CD4-positive, CD25-positive, alpha-beta regulatory T cell (primary cell): ENCODE measurements at regions not wholly inside any gene's neighbourhood (a gene's known extent, or its start where the extent isn't known, plus 50 kb on each side); places are given as distances from the start of the nearest gene placed in this dataset.

Source experiments
- ATAC-seq, 2 donors: fragments of 150-1000 bp; cut with Tn5 transposase; one replicate each; pipeline ENCODE4 v1.10.0; 2021; ENCODE audit warnings: low read depth in 2 of 2, moderate number of reproducible peaks in 2 of 2, moderate library complexity in 1 of 2
- DNase-seq, 3 donors: peaks; one replicate each; pipeline versions ENCODE4 v3.0.0 to v3.0.0-alpha.2; 2012 to 2022; ENCODE audit warnings: mixed read lengths in 1 of 3
- H3K27ac ChIP-seq: one replicate; pipeline ENCODE4 v1.7.0; 2013; ENCODE audit warnings: mild to moderate bottlenecking, low read length; ENCODE audit not compliant: insufficient read depth, poor library complexity, severe bottlenecking
- H3K27me3 ChIP-seq: one replicate; pipeline ENCODE4 v1.7.0; 2013; ENCODE audit warnings: low read length; ENCODE audit not compliant: control insufficient read depth, insufficient read depth
- H3K36me3 ChIP-seq: one replicate; pipeline ENCODE4 v1.7.0; 2013; ENCODE audit warnings: mild to moderate bottlenecking, low read length, moderate library complexity; ENCODE audit not compliant: control insufficient read depth, insufficient read depth
- H3K4me1 ChIP-seq: 2 replicates; pipeline ENCODE4 v1.7.0; 2013; ENCODE audit warnings: mild to moderate bottlenecking, low read length; ENCODE audit not compliant: insufficient read depth, control insufficient read depth, poor library complexity, severe bottlenecking
- H3K4me3 ChIP-seq: one replicate; pipeline ENCODE4 v1.7.0; 2013; ENCODE audit warnings: low read depth, mild to moderate bottlenecking, low read length, moderate library complexity
- H3K9me3 ChIP-seq, 2 experiments: 1 replicate in 1 of 2; 2 replicates in 1 of 2; pipeline ENCODE4 v1.7.0; 2013; ENCODE audit warnings: low read length in 2 of 2, mild to moderate bottlenecking in 1 of 2, moderate library complexity in 1 of 2; ENCODE audit not compliant: control insufficient read depth in 2 of 2
- H3K27ac Mint-ChIP-seq, 3 donors: one replicate each; pipeline ENCODE4 v1.8.0; 2020 to 2022; ENCODE audit warnings: mild to moderate bottlenecking in 3 of 3, mixed read lengths in 3 of 3, moderate library complexity in 2 of 3
- H3K27me3 Mint-ChIP-seq: one replicate; pipeline ENCODE4 v1.8.0; 2022; ENCODE audit warnings: mild to moderate bottlenecking, mixed read lengths
- H3K36me3 Mint-ChIP-seq: one replicate; pipeline ENCODE4 v1.8.0; 2020; ENCODE audit warnings: mixed read lengths
- H3K4me1 Mint-ChIP-seq, 4 donors: one replicate each; pipeline ENCODE4 v1.8.0; 2020 to 2022; ENCODE audit warnings: mixed read lengths in 4 of 4, mild to moderate bottlenecking in 1 of 4
- H3K4me3 Mint-ChIP-seq, 4 donors: one replicate each; pipeline ENCODE4 v1.8.0; 2020 to 2022; ENCODE audit warnings: mild to moderate bottlenecking in 4 of 4, mixed read lengths in 4 of 4, moderate library complexity in 3 of 4
- H3K9me3 Mint-ChIP-seq, 7 donors: one replicate each; pipeline ENCODE4 v1.8.0; 2020 to 2022; ENCODE audit warnings: mixed read lengths in 7 of 7, mild to moderate bottlenecking in 3 of 7, moderate library complexity in 2 of 7

DNA sequence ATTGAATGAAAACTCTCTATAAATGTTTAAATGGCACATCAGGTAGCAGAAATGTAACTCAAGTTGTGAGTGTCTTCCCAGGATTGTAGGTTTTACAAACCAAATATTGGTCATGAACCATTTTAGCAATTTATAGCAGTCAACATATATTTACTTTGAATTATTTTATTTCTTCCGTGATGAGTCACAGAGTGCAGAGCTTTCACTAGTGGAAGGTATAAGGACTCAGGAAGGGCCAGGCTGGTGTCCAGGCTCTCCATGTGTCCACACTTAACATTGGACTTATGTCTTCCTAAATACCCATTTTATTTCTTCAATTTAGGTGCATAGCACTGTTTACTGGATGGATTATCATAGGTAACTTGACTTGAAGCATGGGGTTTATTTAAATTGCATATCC is 120.9 kb downstream of the OLIG3 start:
- no peaks in the 10 kb centered on the region for H3K4me1 ChIP-seq
- Mint-ChIP-seq H3K27ac (no peak overlapping the region), H3K4me3 (no peak overlapping the region), H3K36me3 (peaks cover 4% of the 10 kb centered on the region), H3K9me3 (peaks cover 0 to 4% (median under 1%) of the 10 kb centered on the region in 7 donors), H3K4me1 (peaks cover 6 to 22% (median 7%) of the 10 kb centered on the region in 4 donors), H3K27me3 (no peaks in the 10 kb centered on the region)
- H3K9me3 ChIP-seq: no peaks in the 10 kb centered on the region
- H3K36me3 ChIP-seq: no peaks in the 10 kb centered on the region
- no peaks in the 10 kb centered on the region for H3K27me3 ChIP-seq
- DNase-seq: no peak
- ATAC-seq: no peak
- H3K4me3 ChIP-seq: no peak overlapping the region
- H3K27ac ChIP-seq: no peak overlapping the region

- no peak for DNase-seq
- no peak overlapping the region for H3K4me3 Mint-ChIP-seq
Measured at GRCh38 chr6:137372532-137372931, 121.7 kb downstream of the OLIG3 start.

DNA sequence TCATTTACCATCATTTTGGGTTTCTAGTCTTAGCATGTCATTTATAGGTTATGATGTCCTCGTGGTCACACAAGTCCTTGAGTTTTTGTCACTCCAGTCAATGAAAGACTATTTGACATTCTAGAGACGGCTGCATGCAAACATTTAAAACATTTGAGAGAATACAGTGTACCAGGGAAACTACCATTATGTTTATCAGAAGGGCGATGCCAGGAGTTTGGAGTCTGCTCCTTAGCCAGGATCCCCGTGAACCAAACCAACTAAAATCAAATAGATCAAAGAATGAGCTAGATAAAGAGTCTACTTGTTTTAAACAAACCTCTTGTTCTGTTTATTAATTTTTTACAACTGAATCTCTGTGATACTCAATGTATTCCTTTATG is 122.6 kb downstream of the OLIG3 start:
- H3K4me3 Mint-ChIP-seq: no peak overlapping the region
- no peak overlapping the region for H3K4me3 ChIP-seq
- no peaks in the 10 kb centered on the region for H3K9me3 ChIP-seq
- no peaks in the 10 kb centered on the region for H3K36me3 ChIP-seq
- peaks cover 0 to 4% (median 0%) of the 10 kb centered on the region in 7 donors for H3K9me3 Mint-ChIP-seq
- ATAC-seq: no peak
- H3K27me3 Mint-ChIP-seq: peaks cover 5% of the 10 kb centered on the region
- H3K27ac Mint-ChIP-seq: no peak overlapping the region
- no peaks in the 10 kb centered on the region for H3K4me1 ChIP-seq
- H3K27ac ChIP-seq: no peak overlapping the region
- peaks cover 4% of the 10 kb centered on the region for H3K36me3 Mint-ChIP-seq
- no peak for DNase-seq
- no peaks in the 10 kb centered on the region for H3K27me3 ChIP-seq
- peaks cover 6 to 22% (median 7%) of the 10 kb centered on the region in 4 donors for H3K4me1 Mint-ChIP-seq

More at GRCh38 chr6:137372532-137372931, 121.7 kb downstream of the OLIG3 start:
- H3K27ac ChIP-seq: no peak overlapping the region
- no peaks in the 10 kb centered on the region for H3K36me3 ChIP-seq
- no peaks in the 10 kb centered on the region for H3K27me3 ChIP-seq
- no peak for ATAC-seq
- H3K9me3 ChIP-seq: no peaks in the 10 kb centered on the region
- no peak overlapping the region for H3K4me3 ChIP-seq
- no peaks in the 10 kb centered on the region for H3K4me1 ChIP-seq
- Mint-ChIP-seq H3K27ac (no peak overlapping the region), H3K36me3 (peaks cover 4% of the 10 kb centered on the region), H3K27me3 (peaks cover 5% of the 10 kb centered on the region), H3K9me3 (peaks cover 0 to 4% (median 0%) of the 10 kb centered on the region in 7 donors), H3K4me1 (peaks cover 6 to 23% (median 7%) of the 10 kb centered on the region in 4 donors)

DNA sequence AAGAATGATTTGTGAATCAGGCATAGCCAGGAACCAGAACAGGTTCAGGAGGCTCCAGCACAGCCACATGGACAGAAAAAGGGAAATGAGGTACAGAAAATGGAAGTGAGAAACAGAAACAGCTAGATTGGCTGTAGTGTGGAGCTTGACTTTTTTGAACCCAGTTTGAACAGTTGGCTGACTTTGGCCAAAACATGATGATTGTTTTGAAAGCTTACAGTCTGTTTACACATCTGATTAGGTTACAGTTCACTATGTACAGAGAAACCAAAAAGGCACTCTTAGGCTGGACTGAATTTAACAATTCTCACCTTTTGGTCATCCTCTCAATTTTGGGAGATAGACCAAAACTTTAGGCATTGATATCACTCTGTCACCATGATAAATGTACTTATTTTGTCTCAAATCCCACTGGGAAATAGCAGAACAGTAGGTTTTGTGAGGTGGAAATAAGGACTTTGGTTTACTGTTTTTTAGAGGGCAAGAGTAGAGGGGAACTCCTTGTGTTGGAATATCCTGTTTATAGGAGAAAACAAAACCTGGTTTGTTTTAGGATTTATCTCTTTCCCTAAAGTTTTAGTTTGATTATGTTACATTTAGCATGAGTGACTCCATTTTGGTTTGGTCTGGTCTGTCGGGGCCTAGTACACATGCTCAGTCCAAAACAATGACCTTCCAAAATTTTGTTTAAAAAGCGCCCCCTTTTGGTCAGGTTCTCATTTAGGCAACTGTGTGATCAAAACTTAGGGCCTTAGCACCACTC is 123.1 kb downstream of the OLIG3 start:
- Histone ChIP-seq H3K4me1 (no peaks in the 10 kb centered on the region), H3K9me3 (no peaks in the 10 kb centered on the region), H3K36me3 (no peaks in the 10 kb centered on the region), H3K27ac (no peak overlapping the region), H3K4me3 (no peak overlapping the region), H3K27me3 (no peaks in the 10 kb centered on the region)
- H3K36me3 Mint-ChIP-seq: no peaks in the 10 kb centered on the region
- peaks cover 3 to 17% (median 5%) of the 10 kb centered on the region in 4 donors for H3K4me1 Mint-ChIP-seq
- DNase-seq (no peak), ATAC-seq (no peak)
- peaks cover 0 to 1% (median 0%) of the 10 kb centered on the region in 7 donors for H3K9me3 Mint-ChIP-seq
- H3K4me3 Mint-ChIP-seq: no peak overlapping the region
- H3K27ac Mint-ChIP-seq: no peak overlapping the region
- H3K27me3 Mint-ChIP-seq: peaks cover 5% of the 10 kb centered on the region

DNA sequence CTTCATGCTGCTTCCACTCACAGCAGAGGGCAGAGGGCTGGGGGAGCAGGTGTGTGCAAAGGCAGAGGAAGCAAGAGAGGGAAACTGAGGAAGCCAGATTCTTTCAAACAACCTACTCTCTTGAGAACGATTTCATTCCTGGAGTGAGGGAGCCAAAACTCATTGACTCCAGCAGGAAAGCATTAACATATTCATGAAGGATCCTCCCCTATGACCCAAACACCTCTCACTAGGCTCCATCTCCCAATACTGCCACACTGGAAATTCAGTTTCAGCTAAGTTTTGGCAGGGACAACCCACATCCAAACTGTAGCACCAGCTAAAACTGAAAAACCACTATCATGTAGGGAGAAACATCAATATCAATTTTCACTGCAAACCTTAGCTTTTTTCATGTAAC is 125.1 kb downstream of the OLIG3 start:
- no peaks in the 10 kb centered on the region for H3K36me3 ChIP-seq
- no peak overlapping the region for H3K27ac ChIP-seq
- H3K9me3 ChIP-seq: no peaks in the 10 kb centered on the region
- DNase-seq: no peak
- Mint-ChIP-seq H3K27ac (no peak overlapping the region), H3K27me3 (peaks cover 5% of the 10 kb centered on the region), H3K36me3 (no peaks in the 10 kb centered on the region), H3K9me3 (peaks cover 0 to 1% (median 0%) of the 10 kb centered on the region in 7 donors), H3K4me3 (no peak overlapping the region), H3K4me1 (peaks cover 3 to 11% (median 6%) of the 10 kb centered on the region in 4 donors)
- no peak for ATAC-seq
- H3K4me3 ChIP-seq: no peak overlapping the region
- peaks cover 2% of the 10 kb centered on the region for H3K4me1 ChIP-seq
- no peaks in the 10 kb centered on the region for H3K27me3 ChIP-seq

DNA sequence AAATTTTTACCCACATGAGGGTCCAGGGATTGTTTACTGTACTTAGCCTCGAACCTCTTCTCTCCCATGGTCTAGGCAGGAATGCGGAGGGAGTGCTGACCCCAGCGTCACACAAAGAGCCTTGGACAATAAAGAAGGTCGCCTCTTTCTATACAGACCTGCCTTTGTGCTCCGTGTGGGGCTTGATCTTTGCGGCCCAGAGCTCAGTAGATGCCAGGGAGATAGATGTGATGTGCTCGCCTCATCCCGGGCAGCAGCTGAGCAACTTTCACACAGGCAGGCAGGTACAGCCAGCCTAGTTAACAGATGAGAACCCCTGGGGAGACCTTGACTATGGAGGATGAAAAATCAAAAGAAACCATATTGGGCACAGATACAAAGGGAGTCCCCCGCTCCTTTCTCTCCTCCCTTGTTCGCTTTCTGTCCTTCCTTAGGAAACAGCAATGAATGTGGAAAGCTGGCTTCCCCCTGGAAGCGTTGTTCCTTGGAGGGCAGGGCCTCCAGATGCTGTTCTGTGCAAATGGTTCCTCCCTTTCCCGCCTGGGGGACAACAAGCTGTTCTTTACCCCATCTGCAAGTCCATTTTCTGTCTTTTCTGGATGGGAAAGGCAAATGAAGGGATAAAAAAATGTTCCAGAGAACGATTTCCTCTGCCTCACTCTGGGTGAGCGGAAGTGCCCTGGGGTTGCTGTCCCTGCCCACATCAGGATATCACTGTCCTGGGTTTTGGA is 128.3 kb downstream of the OLIG3 start:
- H3K4me3 ChIP-seq: no peak overlapping the region
- Mint-ChIP-seq H3K9me3 (peaks cover 0 to 4% (median 0%) of the 10 kb centered on the region in 7 donors), H3K27ac (no peak overlapping the region), H3K27me3 (peaks cover 5% of the 10 kb centered on the region), H3K36me3 (no peaks in the 10 kb centered on the region), H3K4me1 (peaks cover 21 to 36% (median 30%) of the 10 kb centered on the region in 4 donors), H3K4me3 (no peak overlapping the region)
- DNase-seq (no peak), ATAC-seq (no peak)
- H3K4me1 ChIP-seq: peaks cover 18% of the 10 kb centered on the region
- H3K27ac ChIP-seq: no peak overlapping the region
- no peaks in the 10 kb centered on the region for H3K36me3 ChIP-seq
- no peaks in the 10 kb centered on the region for H3K27me3 ChIP-seq
- no peaks in the 10 kb centered on the region for H3K9me3 ChIP-seq

- Histone ChIP-seq H3K27me3 (no peaks in the 10 kb centered on the region), H3K36me3 (no peaks in the 10 kb centered on the region), H3K4me1 (peaks cover 18% of the 10 kb centered on the region), H3K4me3 (peak overlapping the region; percentile 33), H3K9me3 (no peaks in the 10 kb centered on the region), H3K27ac (no peak overlapping the region)
- peaks cover 0 to 4% (median 0%) of the 10 kb centered on the region in 7 donors for H3K9me3 Mint-ChIP-seq
- peaks cover 5% of the 10 kb centered on the region for H3K27me3 Mint-ChIP-seq
- peak overlapping the region; percentile 35 to 62 (median 56) for H3K4me3 Mint-ChIP-seq
- no peaks in the 10 kb centered on the region for H3K36me3 Mint-ChIP-seq
- peaks cover 21 to 40% (median 28%) of the 10 kb centered on the region in 4 donors for H3K4me1 Mint-ChIP-seq
- DNase-seq (peak in 2 of 3 donors; percentile 58 to 75), ATAC-seq (peak; percentile 61 to 66)
- H3K27ac Mint-ChIP-seq: peak overlapping the region in 1 of 3 donors; percentile 30
Measured at GRCh38 chr6:137363805-137364138, 130.4 kb downstream of the OLIG3 start.
